Medulla oblongata (tissue), 1 donor: ENCODE measurements at regions not wholly inside any gene's neighbourhood (a gene's known extent, or its start where the extent isn't known, plus 50 kb on each side); places are given as distances from the start of the nearest gene placed in this dataset.
A peak's percentile ranks its signal among the peaks of the same experiment; 100 is the strongest.

Source experiments
- DNase-seq: peaks from one replicate; pipeline ENCODE4 v3.0.0-alpha.2; 2015; ENCODE audit errors: extremely low spot score

- no peak for DNase-seq
These were observed 145.3 kb downstream of the SP3 start for GRCh38 chr2:173819852-173820251.

DNA sequence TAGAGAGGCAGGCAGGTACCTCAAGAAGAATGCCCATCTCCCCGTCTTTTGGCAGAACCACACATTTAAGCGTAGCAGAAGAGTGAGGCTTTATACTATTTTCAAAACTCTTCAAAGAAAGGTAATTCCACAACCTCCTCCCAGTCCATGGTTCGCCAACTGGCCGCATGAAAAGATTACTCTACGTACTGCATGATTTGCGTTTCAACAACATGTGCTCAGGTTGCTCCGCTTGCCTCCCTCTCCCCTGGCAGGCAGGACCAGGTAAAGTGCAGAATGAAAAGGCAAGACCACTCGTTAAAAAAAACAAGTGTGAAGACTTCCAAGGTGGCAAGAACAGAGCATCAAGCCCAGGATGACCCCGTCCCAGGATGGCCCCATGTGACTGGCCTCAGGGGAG, 143.7 kb downstream of the SP3 start:
- DNase-seq, result no peak

- no peak for DNase-seq
These were observed 142.2 kb downstream of the SP3 start for GRCh38 chr2:173822889-173823542.

GRCh38 chr2:173823543-173823939, 141.6 kb downstream of the SP3 start:
- DNase-seq, result no peak

GRCh38 chr2:173828189-173829142, 136.7 kb downstream of the SP3 start:
- no peak for DNase-seq

- no peak for DNase-seq
These were observed 135.4 kb downstream of the SP3 start for GRCh38 chr2:173829727-173830126.

GRCh38 chr2:173830170-173830569, 135.0 kb downstream of the SP3 start:
- no peak for DNase-seq

GRCh38 chr2:173831312-173832229, 133.6 kb downstream of the SP3 start:
- DNase-seq, result no peak

DNA sequence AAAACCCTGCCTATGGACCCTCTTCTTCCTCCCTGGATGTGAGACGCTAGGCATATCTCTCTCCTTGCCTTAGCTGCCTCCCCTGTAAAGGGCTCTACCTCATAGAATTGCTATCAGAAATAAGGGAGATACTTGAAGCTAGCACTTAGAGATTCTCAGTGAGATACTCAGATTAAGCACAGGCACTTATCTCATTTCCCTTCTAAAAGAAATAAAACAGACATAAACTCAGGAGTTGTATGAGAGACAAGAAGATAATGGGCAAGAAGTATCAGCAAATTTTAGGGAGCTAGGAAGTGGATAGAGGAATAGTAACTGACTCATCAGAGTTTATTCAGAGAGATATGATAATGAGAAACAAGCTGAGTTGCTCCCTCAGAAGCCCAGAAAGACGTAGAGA, 131.0 kb downstream of the SP3 start:
- DNase-seq, result no peak

DNA sequence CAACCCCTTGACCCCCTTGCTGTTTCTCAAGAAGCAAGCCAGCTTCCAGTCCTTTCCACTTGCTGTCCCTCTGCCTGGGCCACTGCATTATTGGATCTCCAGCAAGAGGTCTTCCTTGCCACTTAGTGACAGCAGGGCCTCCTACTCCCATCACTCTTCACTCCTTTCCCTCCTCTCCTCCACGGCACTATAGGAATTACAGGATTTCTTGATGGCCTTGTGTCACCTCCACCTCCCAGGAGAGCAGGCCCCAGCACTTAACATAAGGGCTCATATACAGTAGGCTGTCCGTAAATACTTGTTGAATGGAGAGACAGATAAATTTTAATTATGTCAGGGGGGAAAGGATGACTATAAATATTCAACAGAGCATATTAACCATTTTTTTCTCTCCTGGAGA, 129.4 kb downstream of the SP3 start:
- DNase-seq, result no peak

DNA sequence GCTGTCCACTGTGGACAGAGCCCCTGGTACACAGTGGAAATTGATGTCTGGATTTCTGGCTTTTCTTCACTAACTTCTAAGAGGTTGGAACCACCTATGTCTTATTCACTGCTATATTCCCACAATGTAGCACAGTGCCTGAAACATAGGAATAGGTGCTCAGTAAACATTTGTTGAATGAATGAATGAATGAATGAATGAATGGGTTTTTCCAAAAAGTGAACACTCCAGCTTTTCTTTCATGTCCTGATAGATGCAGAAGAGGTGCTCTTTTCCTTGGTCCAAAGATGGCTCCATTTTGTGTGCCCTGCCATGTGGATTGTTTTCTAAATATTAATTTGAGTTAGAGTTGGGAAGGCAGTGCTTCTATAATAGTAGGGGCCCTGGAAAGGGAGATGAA, 124.1 kb downstream of the SP3 start:
- no peak for DNase-seq

- DNase-seq, result no peak
These were observed 121.6 kb downstream of the SP3 start for GRCh38 chr2:173843526-173843925.

DNA sequence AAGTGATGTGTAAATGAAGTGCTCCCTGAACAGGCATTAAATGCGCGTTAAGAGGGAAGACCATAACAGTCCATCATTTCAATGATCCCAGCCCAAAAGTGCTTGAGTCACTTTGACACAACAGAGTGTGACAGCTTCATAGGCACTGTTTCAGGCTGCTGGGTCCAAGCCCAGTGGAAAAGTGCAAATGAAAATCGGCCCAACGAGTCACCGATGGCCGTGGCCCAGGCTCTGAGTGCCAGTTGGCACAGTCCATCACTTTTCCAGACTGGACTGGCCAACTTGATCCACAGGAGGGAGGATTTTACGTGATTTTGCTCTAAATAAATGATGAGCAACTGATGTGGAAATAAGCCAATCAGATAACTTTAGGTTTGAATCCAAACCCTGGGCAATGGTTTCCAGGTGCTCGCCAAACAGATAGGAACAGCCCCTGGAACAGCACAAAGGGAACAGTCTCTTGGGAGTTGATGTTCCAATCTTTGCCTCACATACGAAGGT, 114.0 kb downstream of the SP3 start:
- peak; percentile 36 for DNase-seq

- DNase-seq, result no peak
These were observed 111.0 kb downstream of the SP3 start for GRCh38 chr2:173854141-173854540.

DNA sequence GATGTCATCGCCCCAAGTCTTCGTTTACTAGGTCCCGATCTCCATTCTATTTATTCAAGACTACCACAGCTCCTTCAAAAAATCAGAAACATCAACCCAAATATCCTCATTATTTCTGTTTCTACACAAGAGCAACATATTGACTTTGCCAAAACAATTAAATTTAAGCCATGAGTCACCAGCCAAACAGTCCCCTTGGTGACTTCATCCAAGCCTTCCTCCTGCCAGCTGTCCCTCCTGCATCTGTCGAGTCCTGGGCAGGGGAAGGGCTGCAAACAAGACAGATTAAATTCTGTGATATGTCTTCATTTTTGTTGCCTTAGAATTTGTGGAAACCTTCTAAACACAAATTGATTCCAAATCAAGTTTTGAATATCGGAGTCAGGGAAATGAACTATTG, 110.3 kb downstream of the SP3 start:
- DNase-seq, result no peak

GRCh38 chr2:173855661-173856060, 109.5 kb downstream of the SP3 start:
- no peak for DNase-seq
